ENCODE measurements at regions not wholly inside any gene's neighbourhood (a gene's known extent, or its start where the extent isn't known, plus 50 kb on each side); places are given as distances from the start of the nearest gene placed in this dataset.

DNA sequence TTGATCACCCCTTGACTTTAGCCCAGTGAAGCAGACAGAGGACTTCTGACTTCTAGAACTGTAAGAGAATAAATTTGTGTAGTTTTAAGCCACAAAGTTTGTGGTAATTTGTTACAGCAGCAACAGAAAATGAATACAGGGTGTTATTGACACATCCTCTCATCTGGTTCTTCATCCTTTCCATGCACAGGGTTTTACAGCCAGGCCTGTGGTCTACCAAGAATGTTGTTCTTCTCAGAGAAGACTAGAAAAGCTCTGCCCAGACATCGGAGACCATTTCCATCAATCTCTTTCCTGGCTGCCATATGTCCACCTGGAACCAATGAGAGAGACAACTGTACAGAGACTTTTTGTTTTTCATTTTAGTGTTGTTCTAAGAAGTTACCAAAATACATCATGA lies 308.2 kb upstream of the AMIGO2 start:
- TF ChIP-seq CTCF (IDR thresholded peaks at IDR 0.05; ENCODE audit: borderline replicate concordance, control extremely low read depth, extremely low read depth, insufficient read depth, missing control alignments): no peak
- in situ Hi-C loops (cut with MboI; ENCODE audit: low sequenced_read_pairs, unreplicated experiment): no loop called here

DNA sequence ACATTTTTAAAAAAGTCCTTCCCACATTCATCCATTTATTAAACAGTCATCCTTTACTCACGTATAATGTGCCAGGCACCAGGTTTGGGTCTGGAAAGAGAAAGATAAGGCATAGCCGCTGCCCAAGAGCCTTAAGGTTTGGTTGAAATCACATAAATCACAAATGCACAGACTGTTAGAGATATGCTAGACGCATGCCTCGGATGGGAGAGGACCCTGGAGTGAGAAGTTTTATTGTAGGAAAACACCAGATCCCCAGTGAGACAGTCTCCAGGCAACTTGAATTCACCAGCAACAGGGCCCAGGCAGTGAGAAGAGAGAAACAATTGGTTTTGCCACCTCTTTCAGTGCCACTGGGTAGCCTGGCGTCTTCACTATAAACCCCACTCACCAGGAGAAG lies 305.9 kb upstream of the AMIGO2 start:
- DNase-seq (ENCODE audit: low spot score): no peak
- in situ Hi-C loops (cut with MboI; ENCODE audit: low sequenced_read_pairs, unreplicated experiment): no loop called here
- TF ChIP-seq CTCF (IDR thresholded peaks at IDR 0.05; ENCODE audit: borderline replicate concordance, control extremely low read depth, extremely low read depth, insufficient read depth, missing control alignments): no peak

More for the DNA sequence above, 308.2 kb upstream of the AMIGO2 start:
- no peak for DNase-seq (ENCODE audit: low spot score)

DNA sequence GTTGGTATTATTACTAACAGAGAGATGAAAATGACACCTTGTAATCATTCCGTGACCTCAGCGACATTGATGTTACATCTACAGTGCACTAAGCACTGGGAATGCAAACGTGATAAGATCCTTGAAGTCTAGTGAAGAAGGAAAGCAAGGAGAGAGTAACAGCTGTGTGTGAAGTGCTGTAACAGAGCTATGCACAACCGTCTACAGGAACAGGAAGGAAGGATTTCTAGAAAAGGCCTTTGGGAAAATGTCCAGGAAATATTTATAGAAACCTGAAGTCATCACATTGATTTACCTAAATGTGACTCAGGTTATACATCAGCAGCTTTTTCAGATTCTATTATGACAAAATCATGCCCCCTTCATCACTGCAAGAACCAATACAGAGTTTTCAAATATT lies 304.2 kb upstream of the AMIGO2 start:
- in situ Hi-C loops (cut with MboI; ENCODE audit: low sequenced_read_pairs, unreplicated experiment): no loop called here
- DNase-seq (ENCODE audit: low spot score): no peak
- no peak for TF ChIP-seq CTCF (IDR thresholded peaks at IDR 0.05; ENCODE audit: borderline replicate concordance, control extremely low read depth, extremely low read depth, insufficient read depth, missing control alignments)

- DNase-seq (ENCODE audit: low spot score): no peak
- TF ChIP-seq CTCF (IDR thresholded peaks at IDR 0.05; ENCODE audit: borderline replicate concordance, control extremely low read depth, extremely low read depth, insufficient read depth, missing control alignments): no peak
- in situ Hi-C loops (cut with MboI; ENCODE audit: low sequenced_read_pairs, unreplicated experiment): no loop called here
Measured at GRCh38 chr12:47382305-47382704, 302.5 kb upstream of the AMIGO2 start.

DNA sequence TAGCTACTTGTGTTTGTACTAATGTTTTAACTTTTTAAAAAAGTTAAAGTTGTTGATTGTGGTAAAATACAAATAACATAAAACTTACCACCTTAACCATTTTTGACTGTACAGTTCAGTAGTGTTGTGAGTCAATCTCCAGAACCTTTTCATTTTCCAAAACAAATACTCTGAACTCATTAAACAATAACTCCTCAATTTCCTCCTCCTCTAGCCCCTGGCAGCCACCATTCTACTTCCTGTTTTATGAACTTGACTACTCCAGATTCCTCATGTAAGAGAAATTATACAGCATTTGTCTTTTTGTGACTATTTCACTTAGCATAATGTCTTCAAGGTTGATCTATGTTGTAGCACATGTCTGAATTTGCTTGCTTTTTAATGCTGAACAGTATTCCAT lies 299.1 kb upstream of the AMIGO2 start:
- in situ Hi-C loops (cut with MboI; ENCODE audit: low sequenced_read_pairs, unreplicated experiment): no loop called here
- no peak for TF ChIP-seq CTCF (IDR thresholded peaks at IDR 0.05; ENCODE audit: borderline replicate concordance, control extremely low read depth, extremely low read depth, insufficient read depth, missing control alignments)
- DNase-seq (ENCODE audit: low spot score): no peak

GRCh38 chr12:47378222-47378582 lies 298.4 kb upstream of the AMIGO2 start:
- in situ Hi-C loops (cut with MboI; ENCODE audit: low sequenced_read_pairs, unreplicated experiment): no loop called here
- no peak for DNase-seq (ENCODE audit: low spot score)
- TF ChIP-seq CTCF (IDR thresholded peaks at IDR 0.05; ENCODE audit: borderline replicate concordance, control extremely low read depth, extremely low read depth, insufficient read depth, missing control alignments): no peak
